GM19238 (cell line): ENCODE measurements at regions not wholly inside any gene's neighbourhood (a gene's known extent, or its start where the extent isn't known, plus 50 kb on each side); places are given as distances from the start of the nearest gene placed in this dataset.

Experiments used
- DNase-seq: peaks from one replicate; pipeline ENCODE4 v3.0.0; 2011; ENCODE audit warnings: low spot score; ENCODE audit not compliant: insufficient read length

- no peak for DNase-seq
These were observed 137.7 kb upstream of the POM121L12 start for GRCh38 chr7:52897713-52898112.

- no peak for DNase-seq
These were observed 138.1 kb upstream of the POM121L12 start for GRCh38 chr7:52897288-52897687.

- no peak for DNase-seq
These were observed 158.2 kb upstream of the POM121L12 start for GRCh38 chr7:52877240-52877639.

- no peak for DNase-seq
These were observed 159.0 kb upstream of the POM121L12 start for GRCh38 chr7:52876402-52876801.

GRCh38 chr7:52863652-52864051 is 171.8 kb upstream of the POM121L12 start:
- no peak for DNase-seq

GRCh38 chr7:52862321-52862720 is 173.1 kb upstream of the POM121L12 start:
- no peak for DNase-seq

GRCh38 chr7:52857367-52857766 is 178.1 kb upstream of the POM121L12 start:
- no peak for DNase-seq

GRCh38 chr7:52854681-52855080 is 180.8 kb upstream of the POM121L12 start:
- DNase-seq: no peak

GRCh38 chr7:52851547-52851946 is 183.9 kb upstream of the POM121L12 start:
- no peak for DNase-seq

GRCh38 chr7:52843436-52843835 is 192.0 kb upstream of the POM121L12 start:
- no peak for DNase-seq

- DNase-seq: no peak
These were observed 193.1 kb upstream of the POM121L12 start for GRCh38 chr7:52842202-52842900.

GRCh38 chr7:52838981-52839411 is 196.4 kb upstream of the POM121L12 start:
- DNase-seq: no peak

GRCh38 chr7:52831321-52831720 is 204.1 kb upstream of the POM121L12 start:
- no peak for DNase-seq

GRCh38 chr7:52830801-52831200 is 204.6 kb upstream of the POM121L12 start:
- DNase-seq: no peak

- DNase-seq: no peak
These were observed 208.7 kb upstream of the POM121L12 start for GRCh38 chr7:52826515-52827265.

- no peak for DNase-seq
These were observed 209.8 kb upstream of the POM121L12 start for GRCh38 chr7:52825611-52826010.

GRCh38 chr7:52811537-52811936 is 223.9 kb upstream of the POM121L12 start:
- DNase-seq: no peak

- DNase-seq: no peak
These were observed 235.6 kb upstream of the POM121L12 start for GRCh38 chr7:52799817-52800216.

- DNase-seq: no peak
These were observed 237.6 kb upstream of the POM121L12 start for GRCh38 chr7:52797801-52798200.

- DNase-seq: no peak
These were observed 240.8 kb upstream of the POM121L12 start for GRCh38 chr7:52794621-52795020.

- no peak for DNase-seq
These were observed 244.2 kb upstream of the POM121L12 start for GRCh38 chr7:52791176-52791700.

- DNase-seq: no peak
These were observed 249.3 kb upstream of the POM121L12 start for GRCh38 chr7:52786174-52786573.

GRCh38 chr7:52782348-52782747 is 253.1 kb upstream of the POM121L12 start:
- no peak for DNase-seq
